ENCODE measurements at regions not wholly inside any gene's neighbourhood (a gene's known extent, or its start where the extent isn't known, plus 50 kb on each side); places are given as distances from the start of the nearest gene placed in this dataset.

DNA sequence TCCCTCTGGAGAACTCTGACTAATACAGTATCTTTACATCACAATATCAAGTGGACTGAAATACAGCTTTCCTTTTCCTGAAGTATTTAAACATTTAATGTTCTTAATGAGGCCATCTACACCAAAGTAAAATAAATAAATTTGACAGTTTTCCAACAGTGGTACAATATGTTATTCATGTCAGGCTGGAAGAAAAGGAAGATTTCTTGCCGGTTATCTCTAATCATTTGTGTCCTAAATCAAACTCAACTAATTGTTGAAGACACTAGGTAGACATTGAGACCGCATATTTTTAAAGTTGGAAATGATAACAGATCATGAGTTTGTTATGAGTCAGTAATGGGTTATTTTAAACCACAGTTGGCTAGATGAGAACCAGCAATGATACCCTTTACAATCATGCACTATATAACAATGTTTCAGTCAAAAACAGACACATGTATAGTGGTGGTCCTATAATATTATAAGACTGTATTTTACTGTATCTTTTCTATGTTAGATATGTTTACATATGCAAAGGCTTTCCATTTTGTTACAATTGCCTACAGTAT lies 241.6 kb downstream of the LMBRD1 start:
- no peak for TF ChIP-seq POLR2A (IDR thresholded peaks at IDR 0.05)
- TF ChIP-seq, protein P1, sequence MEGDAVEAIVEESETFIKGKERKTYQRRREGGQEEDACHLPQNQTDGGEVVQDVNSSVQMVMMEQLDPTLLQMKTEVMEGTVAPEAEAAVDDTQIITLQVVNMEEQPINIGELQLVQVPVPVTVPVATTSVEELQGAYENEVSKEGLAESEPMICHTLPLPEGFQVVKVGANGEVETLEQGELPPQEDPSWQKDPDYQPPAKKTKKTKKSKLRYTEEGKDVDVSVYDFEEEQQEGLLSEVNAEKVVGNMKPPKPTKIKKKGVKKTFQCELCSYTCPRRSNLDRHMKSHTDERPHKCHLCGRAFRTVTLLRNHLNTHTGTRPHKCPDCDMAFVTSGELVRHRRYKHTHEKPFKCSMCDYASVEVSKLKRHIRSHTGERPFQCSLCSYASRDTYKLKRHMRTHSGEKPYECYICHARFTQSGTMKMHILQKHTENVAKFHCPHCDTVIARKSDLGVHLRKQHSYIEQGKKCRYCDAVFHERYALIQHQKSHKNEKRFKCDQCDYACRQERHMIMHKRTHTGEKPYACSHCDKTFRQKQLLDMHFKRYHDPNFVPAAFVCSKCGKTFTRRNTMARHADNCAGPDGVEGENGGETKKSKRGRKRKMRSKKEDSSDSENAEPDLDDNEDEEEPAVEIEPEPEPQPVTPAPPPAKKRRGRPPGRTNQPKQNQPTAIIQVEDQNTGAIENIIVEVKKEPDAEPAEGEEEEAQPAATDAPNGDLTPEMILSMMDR (IDR thresholded peaks at IDR 0.05) = no peak
